Loucy (cell line): ENCODE measurements at regions not wholly inside any gene's neighbourhood (a gene's known extent, or its start where the extent isn't known, plus 50 kb on each side); places are given as distances from the start of the nearest gene placed in this dataset.

ENCODE experiments used
- CTCF ChIP-seq: fragments of 200-600 bp; sonication (generic); conservative IDR thresholded peaks from 2 replicates; pipeline ENCODE4 v1.5.1; 2014; ENCODE audit warnings: mild to moderate bottlenecking, antibody characterized with exemption, low read length
- EZH2phosphoT487 ChIP-seq: fragments of 200-600 bp; IDR thresholded peaks from 2 replicates; pipeline ENCODE4 v1.6.1; 2018; ENCODE audit warnings: antibody characterized with exemption, mild to moderate bottlenecking, moderate library complexity, borderline replicate concordance

- TF ChIP-seq CTCF (no peak), EZH2phosphoT487 (no peak)
Observed at GRCh38 chr10:4427532-4427931, 398.5 kb upstream of the AKR1E2 start.
